ENCODE measurements at regions not wholly inside any gene's neighbourhood (a gene's known extent, or its start where the extent isn't known, plus 50 kb on each side); places are given as distances from the start of the nearest gene placed in this dataset.

- no peak for TF ChIP-seq CTCF (IDR thresholded peaks at IDR 0.05)
- TF ChIP-seq POLR2A (IDR thresholded peaks at IDR 0.05), result no peak
These were observed 90.0 kb upstream of the LINC01488 start for GRCh38 chr11:69391192-69392103.

All from esophagus squamous epithelium (tissue), 4 donors.